Epidermal melanocyte (primary cell): ENCODE measurements at regions not wholly inside any gene's neighbourhood (a gene's known extent, or its start where the extent isn't known, plus 50 kb on each side); places are given as distances from the start of the nearest gene placed in this dataset.
"Not testable (repeated sequence)": the region's sequence is repeated elsewhere in the genome, so short reads cannot be mapped to it uniquely, and the experiment has no call there.

ENCODE experiments used
- DNase-seq: peaks from one replicate; pipeline ENCODE4 v3.0.0; 2011; ENCODE audit warnings: low spot score; ENCODE audit not compliant: insufficient read length

DNA sequence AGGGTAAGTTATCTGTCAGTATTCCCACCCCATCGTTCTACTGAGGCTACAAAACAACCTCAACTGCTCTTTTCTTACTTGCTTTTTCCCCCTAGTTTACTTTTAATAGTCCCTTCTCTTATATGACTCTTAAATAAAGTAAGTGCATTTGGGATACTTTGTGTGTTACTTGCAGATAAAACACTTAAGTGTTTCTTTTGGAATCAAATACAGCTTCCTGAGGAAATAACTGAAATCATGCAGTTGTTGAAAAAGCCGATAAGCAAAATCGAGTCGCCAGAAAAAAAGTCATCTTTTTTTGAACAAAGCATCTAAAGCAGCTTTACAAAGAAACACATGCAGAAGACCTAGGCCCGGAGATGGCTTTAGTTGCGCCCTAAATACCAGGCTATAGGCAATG is 53.5 kb upstream of the EPB41L4A start:
- DNase-seq = no peak

DNA sequence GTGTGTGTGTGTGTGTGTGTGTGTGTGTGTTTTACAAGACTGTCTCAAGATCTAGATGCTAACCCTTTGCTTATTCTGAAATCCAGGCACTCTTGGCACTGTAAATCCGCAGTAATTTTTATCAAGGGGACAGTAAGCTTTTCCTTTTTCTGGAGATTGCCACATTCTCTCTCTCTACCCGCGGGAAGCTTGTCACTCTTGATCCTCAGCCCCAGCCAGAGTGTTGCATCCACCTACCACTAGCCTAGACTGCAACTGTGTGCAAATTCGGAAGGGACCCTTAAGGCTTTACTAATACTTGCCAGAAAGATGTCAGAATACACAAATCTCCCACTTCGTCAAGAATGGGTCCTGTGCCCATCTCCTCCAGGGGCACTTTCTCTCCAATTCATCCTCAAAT is 54.9 kb upstream of the EPB41L4A start:
- DNase-seq = no peak

DNA sequence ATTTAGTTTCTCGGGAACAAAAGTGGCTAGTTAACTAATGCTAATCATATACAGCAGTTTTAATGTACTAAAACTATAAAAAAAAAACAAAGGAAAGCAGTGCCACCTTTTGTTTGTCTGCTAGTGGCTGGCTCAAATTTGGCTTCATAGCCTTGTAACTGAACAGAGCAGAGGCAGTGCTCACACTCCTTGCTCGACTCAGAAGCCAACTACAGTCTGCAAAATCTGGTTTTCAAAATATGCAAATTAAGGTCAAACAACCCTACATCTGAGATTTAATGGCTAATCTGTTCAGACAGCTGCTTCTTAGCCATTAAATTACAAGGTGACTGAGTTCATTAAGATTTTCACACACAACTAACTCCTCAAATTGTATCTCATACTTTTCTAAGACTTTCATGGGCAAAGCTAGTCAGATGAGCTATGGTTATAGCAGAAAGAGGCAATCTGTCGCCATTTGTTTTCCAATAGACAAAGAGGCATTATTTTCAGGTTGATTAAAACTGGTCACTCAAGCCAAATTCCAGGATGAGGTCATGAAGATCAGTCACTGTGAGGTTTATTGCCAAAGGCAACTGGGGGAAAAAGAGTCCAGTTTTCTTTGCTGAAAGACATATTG is 56.8 kb upstream of the EPB41L4A start:
- DNase-seq = no peak

DNA sequence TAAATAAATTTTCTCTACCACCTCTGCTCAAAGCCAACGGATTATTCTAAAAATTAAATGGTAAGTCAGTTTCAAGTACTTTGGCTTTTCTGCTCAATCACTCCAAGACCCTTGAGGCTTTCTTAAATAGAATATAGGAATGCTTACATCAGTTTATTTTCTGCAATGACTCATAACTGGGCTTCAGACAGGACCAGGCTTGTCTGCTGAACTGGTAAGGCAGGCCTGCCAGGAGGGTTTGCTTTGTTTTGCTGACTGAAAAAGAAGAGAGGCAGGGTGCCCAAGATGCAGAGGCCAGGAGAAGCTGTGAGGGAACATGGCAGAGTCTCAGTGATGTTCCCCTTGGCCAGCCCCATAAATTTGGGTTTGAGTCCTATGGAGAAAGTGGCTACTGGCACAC is 60.3 kb upstream of the EPB41L4A start:
- no peak for DNase-seq

DNA sequence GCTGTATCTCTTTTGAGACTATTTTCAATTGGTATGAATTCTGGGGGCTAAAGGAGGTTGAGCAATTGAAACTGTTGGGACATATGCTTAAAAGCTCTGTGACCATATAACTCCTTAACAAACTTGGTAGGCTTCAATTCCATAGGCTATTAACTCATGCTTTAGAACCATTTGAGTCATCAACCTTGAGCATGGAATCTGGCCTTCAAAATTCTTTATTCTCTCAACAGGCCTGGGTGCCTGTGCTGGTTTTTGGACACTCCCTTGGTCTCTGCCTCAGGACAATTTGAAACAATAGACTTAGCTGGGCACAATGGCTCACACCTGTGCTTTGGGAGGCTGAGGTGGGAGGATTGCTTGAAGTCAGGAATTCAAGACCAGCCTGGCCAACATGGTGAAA is 61.4 kb upstream of the EPB41L4A start:
- DNase-seq = no peak

DNA sequence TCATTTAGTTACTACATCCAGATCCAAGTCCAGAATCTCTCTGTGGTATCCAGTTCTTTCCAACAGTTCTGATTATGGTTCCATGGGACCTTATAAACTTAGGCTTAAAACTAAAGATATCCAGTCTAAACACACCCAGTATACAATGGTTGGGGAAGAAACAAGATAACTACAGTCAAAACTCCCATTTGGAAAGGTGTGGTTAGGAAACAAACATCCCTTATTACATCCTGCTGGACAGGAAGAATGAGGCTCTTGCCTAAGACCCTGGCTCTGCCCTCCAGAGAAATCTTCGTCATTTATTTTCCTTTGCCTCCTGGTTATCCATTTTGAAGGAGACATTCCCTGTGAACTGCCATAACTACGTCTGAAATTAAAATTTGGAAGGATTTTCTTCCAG is 64.6 kb upstream of the EPB41L4A start:
- no peak for DNase-seq

DNA sequence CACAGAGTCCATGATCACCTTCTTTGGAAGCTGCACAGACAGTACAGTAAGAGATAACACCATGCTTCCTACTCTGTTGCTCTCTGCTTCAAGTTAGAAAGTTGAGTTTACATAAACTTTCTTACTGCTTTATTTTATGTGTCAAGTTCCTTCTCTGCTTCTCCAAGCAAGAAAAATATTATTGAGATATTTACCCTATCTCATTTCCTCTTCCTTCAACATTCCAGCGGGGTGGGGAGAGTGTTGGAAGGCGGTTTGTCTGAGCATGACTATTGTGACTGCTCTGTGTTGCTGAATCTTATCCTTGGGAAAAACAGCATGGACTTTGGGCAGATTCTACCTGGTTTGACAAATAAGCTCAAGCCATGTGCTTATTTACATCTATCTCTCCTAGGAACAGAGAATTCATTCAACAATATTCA is 66.9 kb upstream of the EPB41L4A start:
- DNase-seq = no peak

DNA sequence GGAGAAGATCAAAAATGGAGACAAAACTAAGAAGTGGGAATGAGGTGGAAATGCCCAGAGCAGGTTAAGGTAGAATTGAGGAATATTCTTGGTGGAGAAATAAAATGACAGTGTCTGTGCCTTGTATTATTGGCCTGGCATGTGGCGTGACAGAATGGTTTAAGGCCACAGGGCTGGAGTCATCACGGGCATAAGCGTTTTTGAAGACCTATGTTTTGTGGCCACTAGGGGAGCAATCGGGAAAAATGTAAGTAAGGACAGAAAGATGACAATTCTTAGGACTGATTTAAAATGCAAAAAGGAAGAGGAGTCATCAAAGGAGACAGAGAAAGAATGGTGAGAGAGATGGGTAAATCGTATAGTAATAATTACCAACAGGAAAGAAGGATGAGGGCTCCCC is 72.2 kb upstream of the EPB41L4A start:
- DNase-seq = no peak

DNA sequence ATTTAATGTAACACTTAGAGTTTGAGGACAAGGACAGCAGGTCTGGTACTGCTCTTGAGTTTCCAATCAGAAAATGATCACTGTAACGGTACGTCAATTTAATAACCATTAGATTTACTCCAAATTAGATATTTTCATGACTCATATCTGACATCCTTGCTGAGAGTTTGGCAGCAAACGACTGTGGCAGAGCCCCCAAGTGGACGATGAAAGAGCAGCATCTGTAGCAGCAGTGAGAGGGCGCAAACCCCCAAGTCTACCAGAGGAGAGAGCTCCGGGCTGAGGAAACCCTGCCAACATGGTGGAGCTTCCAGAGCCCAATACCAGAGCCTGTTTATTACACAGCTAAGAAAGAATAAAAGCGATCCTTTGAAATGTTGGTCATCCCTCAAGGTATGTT is 73.2 kb upstream of the EPB41L4A start:
- no peak for DNase-seq

DNA sequence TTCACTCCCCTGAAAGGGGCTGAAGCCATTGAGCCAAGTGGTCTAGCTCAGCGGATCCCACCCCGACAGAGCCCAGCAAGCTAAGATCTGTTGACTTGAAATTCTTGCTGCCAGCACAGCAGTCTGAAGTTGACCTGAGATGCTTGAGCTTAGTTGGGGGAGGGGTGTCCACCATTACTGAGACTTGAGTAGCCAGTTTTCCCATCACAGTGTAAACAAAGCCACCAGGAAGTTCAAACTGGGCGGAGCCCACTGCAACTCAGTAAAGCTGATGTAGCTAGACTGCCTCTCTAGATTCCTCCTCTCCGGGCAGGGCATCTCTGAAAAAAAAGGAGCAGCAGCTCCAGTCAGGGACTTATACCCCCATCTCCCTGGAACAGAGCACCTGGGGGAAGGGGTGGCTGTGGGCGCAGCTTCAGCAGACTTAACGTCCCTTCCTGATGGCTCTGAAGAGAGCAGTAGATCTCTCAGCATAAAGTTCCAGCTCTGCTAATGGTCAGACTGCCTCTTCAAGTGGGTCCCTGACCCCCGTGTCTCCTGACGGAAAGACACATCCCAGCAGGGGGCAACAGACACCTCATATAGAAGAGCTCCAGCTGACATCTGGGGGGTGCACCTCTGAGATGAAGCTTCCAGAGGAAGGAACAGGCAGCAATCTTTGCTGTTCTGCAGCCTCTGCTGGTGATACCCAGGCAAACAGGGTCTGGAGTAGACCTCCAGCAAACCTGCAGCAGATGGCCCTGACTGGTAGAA is 84.8 kb upstream of the EPB41L4A start:
- not testable (repeated sequence) for DNase-seq

DNA sequence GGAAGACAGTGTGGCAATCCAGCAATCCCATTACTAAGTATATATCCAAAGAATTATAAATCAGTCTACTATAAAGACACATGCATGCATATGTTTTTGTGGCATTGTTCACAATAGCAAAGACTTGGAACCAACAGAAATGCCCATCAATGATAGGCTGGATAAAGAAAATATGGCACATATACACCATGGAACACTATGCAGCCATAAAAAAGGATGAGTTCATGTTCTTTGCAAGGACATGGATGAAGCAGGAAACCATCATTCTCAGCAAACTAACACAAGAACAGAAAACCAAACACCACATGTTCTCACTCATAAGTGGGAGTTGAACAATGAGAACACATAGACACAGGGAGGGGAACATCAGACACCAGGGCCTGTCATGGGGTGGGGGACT is 90.0 kb upstream of the EPB41L4A start:
- DNase-seq = not testable (repeated sequence)

DNA sequence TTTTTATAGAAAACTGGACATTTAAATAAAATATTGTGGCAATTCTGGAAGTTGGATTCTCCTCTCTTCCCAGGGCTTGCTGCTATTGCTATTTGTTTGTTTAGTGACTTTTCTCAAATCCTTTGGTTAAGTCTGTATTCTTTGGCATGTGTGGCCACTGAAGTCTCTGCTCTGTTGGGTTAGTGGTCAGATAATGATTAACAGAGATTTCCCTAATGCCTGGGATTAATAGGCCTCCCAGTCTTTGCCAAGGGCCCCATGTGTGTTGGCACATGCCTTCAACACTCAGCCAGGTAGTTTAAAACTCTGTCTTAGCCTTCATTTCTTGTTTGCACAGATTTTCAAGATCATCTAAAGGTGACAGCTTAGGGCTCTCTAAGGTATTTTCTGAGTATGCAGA is 92.8 kb upstream of the EPB41L4A start:
- DNase-seq = no peak

DNA sequence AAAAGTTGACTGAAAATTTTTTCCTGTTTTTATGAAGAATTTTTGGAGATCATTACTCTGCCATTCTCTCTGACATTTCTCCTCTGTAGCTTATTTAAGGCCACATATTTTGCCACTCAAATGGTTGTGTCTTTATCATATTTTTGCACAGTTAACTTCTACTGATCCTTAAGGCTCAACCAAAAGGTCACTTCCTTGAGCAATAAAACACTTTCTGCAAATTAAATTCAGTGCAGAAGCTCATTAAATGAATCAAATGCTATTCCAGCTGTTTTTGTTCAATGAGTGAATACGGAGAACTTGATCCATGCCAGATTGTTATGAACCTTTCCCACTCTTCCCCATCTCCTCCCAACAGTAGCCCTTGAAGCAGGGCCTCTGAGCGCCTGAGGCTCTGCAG is 93.8 kb upstream of the EPB41L4A start:
- DNase-seq = no peak

DNA sequence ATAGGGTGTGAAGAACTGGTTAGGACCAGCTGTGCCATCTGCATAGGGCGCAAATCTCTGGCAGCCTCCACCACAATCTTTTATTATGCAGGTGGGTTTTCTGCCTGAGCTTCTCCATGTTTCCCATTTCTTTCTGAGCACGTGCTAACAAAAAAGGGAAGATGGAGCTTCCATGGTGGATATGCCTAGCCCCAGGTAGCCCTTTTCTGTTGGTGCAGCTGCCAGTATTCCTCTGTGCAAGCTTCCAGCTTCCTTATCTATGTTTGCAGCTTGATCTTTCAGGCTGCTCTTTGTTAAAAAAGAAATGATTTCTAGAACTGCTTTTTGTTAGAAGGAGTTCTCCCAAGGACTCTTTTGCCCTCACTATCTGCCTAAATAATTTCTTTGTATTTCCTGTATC is 95.0 kb upstream of the EPB41L4A start:
- no peak for DNase-seq

DNA sequence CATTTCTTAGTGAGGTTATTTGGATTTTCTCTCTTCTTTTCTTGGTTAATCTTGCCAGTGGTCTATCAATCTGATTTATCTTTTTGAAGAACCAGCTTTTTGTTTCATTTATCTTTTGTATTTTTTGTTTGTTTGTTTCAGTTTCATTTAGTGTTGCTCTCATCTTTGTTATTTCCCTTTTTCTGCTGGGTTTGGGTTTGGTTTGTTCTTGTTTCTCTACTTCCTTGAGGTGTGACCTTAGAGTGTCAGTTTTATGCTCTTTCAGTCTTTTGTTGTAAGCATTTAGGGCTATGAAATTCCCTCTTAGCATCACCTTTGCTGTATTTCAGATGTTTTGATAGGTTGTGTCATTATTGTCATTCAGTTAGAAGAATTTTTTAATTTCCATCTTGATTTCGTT is 101.4 kb upstream of the EPB41L4A start:
- DNase-seq = not testable (repeated sequence)

DNA sequence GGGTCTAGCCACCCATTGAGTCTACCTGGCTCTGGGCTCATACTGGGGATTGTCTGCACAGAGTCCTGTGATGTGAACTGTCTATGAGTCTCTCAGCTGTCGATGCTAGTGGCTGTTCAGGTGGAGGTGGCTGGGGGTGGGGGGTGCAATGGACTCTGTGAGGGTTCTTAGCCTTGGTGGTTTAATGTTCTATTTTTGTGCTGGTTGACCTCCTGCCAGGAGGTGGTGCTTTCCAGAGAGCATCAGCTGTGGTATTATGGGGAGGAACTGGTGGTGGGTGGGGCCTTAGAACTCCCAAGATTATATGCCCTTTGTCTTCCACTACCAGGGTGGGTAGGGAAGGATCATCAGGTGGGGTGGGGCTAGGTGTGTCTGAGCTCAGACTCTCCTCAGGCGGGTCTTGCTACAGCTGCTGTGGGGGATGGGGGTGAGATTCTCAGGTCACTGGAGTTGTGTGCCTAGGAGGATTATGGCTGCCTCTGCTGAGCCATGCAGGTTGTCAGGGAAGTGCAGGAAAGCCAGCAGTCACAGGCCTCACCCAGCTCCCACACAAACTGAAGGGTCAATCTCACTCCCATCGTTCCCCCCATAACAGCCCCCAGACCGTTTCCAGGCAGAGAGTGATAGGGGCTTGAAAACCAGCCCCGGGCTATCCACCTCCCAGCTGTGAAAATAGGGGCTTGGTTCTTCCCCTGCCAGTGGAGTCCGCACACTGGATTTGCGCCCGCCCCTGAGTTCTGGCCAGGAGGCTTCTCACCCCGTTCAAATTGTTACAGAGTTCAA is 104.0 kb upstream of the EPB41L4A start:
- not testable (repeated sequence) for DNase-seq

DNA sequence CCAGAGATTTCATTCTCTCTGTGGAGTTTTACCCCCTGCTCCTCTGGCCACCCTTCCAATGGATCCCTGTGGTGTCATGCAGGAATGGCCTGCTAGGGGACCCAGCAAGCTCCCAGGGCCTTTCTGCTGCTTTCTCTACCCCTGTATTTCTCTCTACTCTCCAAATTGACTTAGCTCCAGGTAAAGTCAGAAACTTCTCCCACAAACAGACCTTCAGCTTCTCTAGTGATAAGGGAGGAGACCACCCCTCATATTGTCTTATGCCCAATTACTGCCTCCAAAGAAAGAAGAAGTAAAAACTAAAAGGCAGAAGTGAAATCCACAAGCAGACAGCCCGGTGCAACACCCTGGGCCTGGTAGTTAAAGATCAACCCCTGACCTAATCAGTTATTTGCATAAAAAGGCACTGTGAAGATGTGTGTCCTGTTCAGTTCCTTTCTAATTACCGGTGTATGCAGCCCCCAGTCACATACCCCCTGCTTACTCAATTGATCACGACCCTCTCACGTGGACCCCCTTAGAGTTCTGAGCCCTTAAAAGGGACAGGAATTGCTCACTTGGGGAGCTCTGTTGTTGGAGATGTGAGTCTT is 104.7 kb upstream of the EPB41L4A start:
- not testable (repeated sequence) for DNase-seq

DNA sequence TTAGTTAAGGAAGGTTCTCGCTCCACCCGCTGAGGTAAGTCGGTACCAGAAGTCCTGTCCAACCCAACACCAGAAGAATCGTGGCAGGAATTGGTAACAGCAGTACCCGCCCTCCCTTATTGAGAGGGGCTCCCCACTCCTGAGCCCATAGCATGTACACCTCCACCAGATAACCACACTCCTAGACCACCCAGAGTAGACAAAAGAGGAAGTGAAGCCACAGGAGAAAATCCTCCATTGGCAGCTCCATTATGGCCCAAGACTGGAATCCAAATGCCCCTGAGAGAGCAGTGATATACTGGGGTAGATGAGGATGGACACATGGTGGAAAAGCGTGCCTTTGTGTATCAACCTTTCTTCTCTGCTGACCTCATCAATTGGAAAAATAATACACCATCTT is 106.1 kb upstream of the EPB41L4A start:
- DNase-seq = no peak

DNA sequence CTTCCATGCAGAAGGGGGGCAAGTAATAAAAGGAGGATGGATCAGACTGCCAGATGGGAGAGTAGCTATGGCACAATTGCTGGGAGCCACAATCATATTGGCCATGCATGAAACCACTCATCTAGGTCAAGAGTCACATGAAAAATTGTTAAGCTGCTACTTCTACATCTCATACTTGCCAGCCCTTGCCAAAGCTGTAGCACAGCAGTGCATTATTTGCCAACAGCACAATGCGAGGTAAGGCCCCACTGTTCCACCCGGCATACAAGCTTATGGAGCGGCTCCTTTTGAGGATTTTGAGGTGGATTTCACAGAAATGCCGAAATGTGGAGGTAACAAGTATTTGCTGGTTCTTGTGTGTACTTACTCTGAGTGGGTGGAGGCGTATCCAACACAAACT is 109.9 kb upstream of the EPB41L4A start:
- DNase-seq = no peak

DNA sequence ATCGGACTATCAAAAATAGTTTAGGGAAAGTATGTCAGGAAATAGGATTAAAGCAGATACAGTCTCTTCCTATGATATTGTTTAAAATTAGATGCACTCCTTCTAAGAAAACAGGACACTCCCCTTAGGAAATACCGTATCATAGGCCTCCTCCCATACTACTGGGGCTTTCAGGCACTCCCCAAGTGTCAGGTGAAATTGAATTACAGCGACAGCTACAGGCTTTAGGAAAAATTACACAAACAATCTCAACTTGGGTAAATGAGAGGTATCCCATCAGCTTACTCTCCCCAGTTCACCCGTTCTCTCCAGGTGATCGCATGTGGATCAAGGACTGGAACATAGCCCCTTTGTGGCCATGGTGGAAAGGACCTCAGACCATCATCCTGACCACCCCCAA is 110.4 kb upstream of the EPB41L4A start:
- DNase-seq = no peak

DNA sequence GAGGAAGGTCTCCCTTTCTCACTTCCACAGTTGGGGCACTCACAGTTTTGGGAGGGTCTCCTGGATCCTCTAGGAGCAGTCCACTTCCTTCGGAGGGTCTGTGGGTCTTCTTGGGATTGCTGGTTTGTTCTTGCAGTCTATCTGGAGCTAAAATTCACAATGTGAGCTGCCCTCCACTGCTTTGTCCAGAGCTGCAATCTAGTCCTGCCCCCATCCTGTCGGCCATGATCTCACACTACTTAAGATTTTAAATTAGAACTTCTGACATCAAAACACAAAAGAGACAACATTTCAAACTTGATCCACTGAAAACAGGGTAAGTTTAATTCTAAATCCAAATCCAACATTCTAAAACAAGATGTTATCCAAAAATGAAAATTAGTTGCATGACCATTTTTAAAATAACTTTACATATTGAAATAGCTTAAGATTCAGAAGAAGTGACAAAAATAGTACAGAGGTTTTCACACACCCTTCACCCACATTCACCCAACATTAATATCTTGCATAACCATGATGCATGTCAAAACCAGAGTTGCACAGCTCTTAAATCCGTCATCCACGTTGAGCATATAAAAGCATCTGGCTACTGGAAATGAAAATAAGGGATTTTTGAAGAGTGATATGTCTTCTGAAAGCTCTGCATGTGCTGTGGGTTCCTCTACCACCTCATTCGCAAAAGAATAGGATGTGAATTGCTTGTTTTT is 113.7 kb upstream of the EPB41L4A start:
- DNase-seq = no peak

DNA sequence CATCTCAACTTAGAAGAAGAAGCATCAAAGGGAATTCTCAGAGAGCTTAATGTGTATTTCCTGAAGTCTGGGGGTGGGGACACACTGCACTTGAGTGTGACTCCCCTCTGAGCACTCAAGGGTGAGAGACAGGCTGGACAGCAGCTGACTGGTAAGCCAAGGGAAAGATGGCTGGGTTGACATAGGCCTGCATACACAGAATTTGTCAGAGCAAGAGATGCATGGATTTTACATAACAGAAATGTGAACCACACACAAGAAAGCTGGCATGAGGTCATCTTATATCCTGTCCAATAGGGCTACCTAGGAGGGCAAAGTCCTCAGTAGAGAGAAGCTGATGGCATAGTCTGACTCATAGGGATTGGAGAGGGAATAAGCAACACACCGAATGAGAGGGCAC is 114.3 kb upstream of the EPB41L4A start:
- no peak for DNase-seq
